Astrocyte of the cerebellum (primary cell): ENCODE measurements at regions not wholly inside any gene's neighbourhood (a gene's known extent, or its start where the extent isn't known, plus 50 kb on each side); places are given as distances from the start of the nearest gene placed in this dataset.

Experiments
- DNase-seq: peaks from one replicate; pipeline ENCODE4 v3.0.0-alpha.2; 2011; ENCODE audit warnings: low read depth
- H3K4me3 ChIP-seq: 2 replicates; pipeline ENCODE4 v1.5.1; 2011; ENCODE audit warnings: mild to moderate bottlenecking, low read depth, low read length, moderate library complexity
- CTCF ChIP-seq: IDR thresholded peaks from 2 replicates; pipeline ENCODE4 v1.5.1; 2012; ENCODE audit warnings: low read length, low read depth, moderate library complexity, mild to moderate bottlenecking; ENCODE audit errors: missing control alignments
- in situ Hi-C: cut with HindIII; loops from 2 replicates; pipeline ENCODE4 v1.10.0; 2017; ENCODE audit warnings: low sequenced_read_pairs

GRCh38 chr5:2608391-2608790 is 143.1 kb downstream of the IRX2 start:
- in situ Hi-C loops: no loop called here
- no peak for TF ChIP-seq CTCF
- H3K4me3 ChIP-seq: no peak overlapping the region
- no peak for DNase-seq

- in situ Hi-C loops: no loop called here
- H3K4me3 ChIP-seq: no peak overlapping the region
- no peak for TF ChIP-seq CTCF
- DNase-seq: no peak
Measured at GRCh38 chr5:2607598-2607997, 143.9 kb downstream of the IRX2 start.

GRCh38 chr5:2603272-2603575 is 148.3 kb downstream of the IRX2 start:
- no peak overlapping the region for H3K4me3 ChIP-seq
- no peak for TF ChIP-seq CTCF
- in situ Hi-C loops: no loop called here
- DNase-seq: no peak

- TF ChIP-seq CTCF: no peak
- DNase-seq: no peak
- no peak overlapping the region for H3K4me3 ChIP-seq
- in situ Hi-C loops: no loop called here
Measured at GRCh38 chr5:2602451-2603271, 148.8 kb downstream of the IRX2 start.

- in situ Hi-C loops: no loop called here
- DNase-seq: no peak
- TF ChIP-seq CTCF: no peak
- H3K4me3 ChIP-seq: no peak overlapping the region
Measured at GRCh38 chr5:2598503-2598902, 153.0 kb downstream of the IRX2 start.

GRCh38 chr5:2594701-2595100 is 156.8 kb downstream of the IRX2 start:
- no peak overlapping the region for H3K4me3 ChIP-seq
- DNase-seq: no peak
- in situ Hi-C loops: no loop called here
- no peak for TF ChIP-seq CTCF
